Loucy (cell line): ENCODE measurements at regions not wholly inside any gene's neighbourhood (a gene's known extent, or its start where the extent isn't known, plus 50 kb on each side); places are given as distances from the start of the nearest gene placed in this dataset.

ENCODE experiments used
- H2AFZ ChIP-seq: fragments of 200-600 bp; sonication (generic); 2 replicates; pipeline ENCODE4 v1.6.0; 2016; ENCODE audit warnings: antibody characterized with exemption, mild to moderate bottlenecking, low read length, moderate library complexity
- H3F3A ChIP-seq: fragments of 200-600 bp; 2 replicates; pipeline ENCODE4 v1.6.0; 2016; ENCODE audit warnings: antibody characterized with exemption, low read depth, mild to moderate bottlenecking
- H3K27me3 ChIP-seq: fragments of 200-600 bp; sonication (generic); 2 replicates; pipeline ENCODE4 v1.6.1; 2014; ENCODE audit warnings: low read length, mild to moderate bottlenecking; ENCODE audit not compliant: insufficient read depth, poor library complexity, severe bottlenecking
- H3K36me3 ChIP-seq: fragments of 200-600 bp; sonication (generic); 2 replicates; pipeline ENCODE4 v1.6.1; 2016; ENCODE audit warnings: low read length; ENCODE audit not compliant: insufficient read depth
- H3K4me1 ChIP-seq: fragments of 200-600 bp; sonication (generic); 2 replicates; pipeline ENCODE4 v1.5.1; 2014; ENCODE audit warnings: low read length, mild to moderate bottlenecking; ENCODE audit not compliant: insufficient read depth, poor library complexity, severe bottlenecking
- H3K4me2 ChIP-seq: fragments of 200-600 bp; sonication (generic); 2 replicates; pipeline ENCODE4 v1.6.0; 2014; ENCODE audit warnings: antibody characterized with exemption, low read length, low read depth, mild to moderate bottlenecking; ENCODE audit not compliant: poor library complexity, severe bottlenecking
- H3K4me3 ChIP-seq: fragments of 200-600 bp; sonication (generic); 2 replicates; pipeline ENCODE4 v1.5.1; 2014; ENCODE audit warnings: low read length, mild to moderate bottlenecking, mixed read lengths; ENCODE audit not compliant: poor library complexity, severe bottlenecking
- H3K79me2 ChIP-seq: fragments of 200-600 bp; sonication (generic); 2 replicates; pipeline ENCODE4 v1.6.1; 2014; ENCODE audit warnings: low read length; ENCODE audit not compliant: insufficient read depth
- H3K9ac ChIP-seq: fragments of 200-600 bp; sonication (generic); 2 replicates; pipeline ENCODE4 v1.6.0; 2014; ENCODE audit warnings: mild to moderate bottlenecking, low read depth, low read length, moderate library complexity; ENCODE audit not compliant: poor library complexity, severe bottlenecking
- H3K9me2 ChIP-seq: fragments of 200-600 bp; sonication (generic); replicated peaks from 2 replicates; pipeline ENCODE4 v1.6.1; 2016; ENCODE audit warnings: low read depth, low read length, mixed read lengths
- H3K9me3 ChIP-seq: fragments of 200-600 bp; sonication (generic); 2 replicates; pipeline ENCODE4 v1.6.1; 2014; ENCODE audit warnings: mild to moderate bottlenecking, antibody characterized with exemption, low read length, low read depth; ENCODE audit not compliant: insufficient read depth
- H4K20me1 ChIP-seq: fragments of 200-600 bp; sonication (generic); 2 replicates; pipeline ENCODE4 v1.6.0; 2014; ENCODE audit warnings: antibody characterized with exemption, low read length, mild to moderate bottlenecking; ENCODE audit not compliant: insufficient read depth, poor library complexity, severe bottlenecking
- CTCF ChIP-seq: fragments of 200-600 bp; sonication (generic); conservative IDR thresholded peaks from 2 replicates; pipeline ENCODE4 v1.5.1; 2014; ENCODE audit warnings: mild to moderate bottlenecking, antibody characterized with exemption, low read length
- EZH2phosphoT487 ChIP-seq: fragments of 200-600 bp; IDR thresholded peaks from 2 replicates; pipeline ENCODE4 v1.6.1; 2018; ENCODE audit warnings: antibody characterized with exemption, mild to moderate bottlenecking, moderate library complexity, borderline replicate concordance

- Histone ChIP-seq H3K4me2 (no peak overlapping the region), H3K9ac (no peak overlapping the region), H3K79me2 (no peaks in the 10 kb centered on the region), H3K4me1 (no peaks in the 10 kb centered on the region), H3K36me3 (no peaks in the 10 kb centered on the region), H3F3A (no peaks in the 10 kb centered on the region), H2AFZ (no peak overlapping the region), H4K20me1 (no peaks in the 10 kb centered on the region), H3K27me3 (no peaks in the 10 kb centered on the region), H3K9me2 (no peaks in the 10 kb centered on the region), H3K4me3 (no peak overlapping the region), H3K9me3 (no peaks in the 10 kb centered on the region; the same call in 1 of the 2 replicates)
- TF ChIP-seq EZH2phosphoT487, result no peak
- no peak for TF ChIP-seq CTCF
Measured at GRCh38 chr11:116099541-116099940, 595.3 kb upstream of the CADM1 start.

GRCh38 chr11:116096272-116096995, 592.2 kb upstream of the CADM1 start:
- Histone ChIP-seq H3K27me3 (no peaks in the 10 kb centered on the region), H3K9me2 (no peaks in the 10 kb centered on the region), H3K36me3 (no peaks in the 10 kb centered on the region), H3K4me2 (no peak overlapping the region), H4K20me1 (no peaks in the 10 kb centered on the region), H3K9ac (no peak overlapping the region), H3K79me2 (no peaks in the 10 kb centered on the region), H3F3A (no peaks in the 10 kb centered on the region), H2AFZ (no peak overlapping the region), H3K4me1 (no peaks in the 10 kb centered on the region), H3K4me3 (no peak overlapping the region), H3K9me3 (no peaks in the 10 kb centered on the region; the same call in 1 of the 2 replicates)
- TF ChIP-seq EZH2phosphoT487 (no peak), CTCF (no peak)

GRCh38 chr11:116093481-116094270, 589.5 kb upstream of the CADM1 start:
- Histone ChIP-seq H3K9me2 (no peaks in the 10 kb centered on the region), H3K79me2 (no peaks in the 10 kb centered on the region), H3K4me1 (no peaks in the 10 kb centered on the region), H3K4me2 (no peak overlapping the region), H2AFZ (no peak overlapping the region), H3K4me3 (no peak overlapping the region), H3K9me3 (no peaks in the 10 kb centered on the region; the same call in 1 of the 2 replicates), H3F3A (no peaks in the 10 kb centered on the region), H3K9ac (no peak overlapping the region), H3K27me3 (no peaks in the 10 kb centered on the region), H3K36me3 (no peaks in the 10 kb centered on the region), H4K20me1 (no peaks in the 10 kb centered on the region)
- TF ChIP-seq CTCF (no peak), EZH2phosphoT487 (no peak)
